SW480 (cell line): ENCODE measurements at regions not wholly inside any gene's neighbourhood (a gene's known extent, or its start where the extent isn't known, plus 50 kb on each side); places are given as distances from the start of the nearest gene placed in this dataset.

Experiments
- DNase-seq: peaks from one replicate; pipeline ENCODE4 v3.0.0-alpha.2; 2016; ENCODE audit warnings: low spot score

DNA sequence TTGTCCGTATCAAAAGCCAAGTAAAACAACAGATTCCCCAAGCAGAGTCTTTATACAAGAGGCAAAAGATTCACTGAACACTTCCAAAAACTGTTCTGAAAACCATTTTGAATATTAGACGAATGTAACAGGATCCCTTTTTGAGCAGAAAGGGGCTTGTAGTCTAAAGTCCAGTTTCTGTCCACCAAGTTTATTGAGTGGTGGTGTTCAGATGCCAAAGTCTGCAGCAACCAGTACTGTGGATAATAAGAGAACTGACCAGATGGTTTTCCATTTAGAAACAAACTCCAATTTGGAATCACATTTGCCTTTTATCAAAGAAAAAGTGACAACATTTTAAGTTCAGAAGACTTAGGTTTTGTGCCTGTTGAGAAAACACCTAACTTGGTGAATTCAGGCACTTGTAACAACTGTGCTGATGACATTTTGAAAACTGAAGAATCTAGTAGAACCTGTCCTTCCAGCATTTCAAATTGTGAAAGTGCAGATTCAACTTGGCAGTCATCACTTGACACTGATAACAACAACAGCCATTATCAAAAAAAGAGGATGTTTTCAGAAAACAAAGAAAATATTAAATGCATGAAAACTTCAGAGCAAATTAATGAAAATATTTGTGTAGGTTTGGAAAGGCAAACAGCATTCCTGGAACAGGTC lies 217.1 kb downstream of the CSNK2A3 start:
- DNase-seq: no peak

DNA sequence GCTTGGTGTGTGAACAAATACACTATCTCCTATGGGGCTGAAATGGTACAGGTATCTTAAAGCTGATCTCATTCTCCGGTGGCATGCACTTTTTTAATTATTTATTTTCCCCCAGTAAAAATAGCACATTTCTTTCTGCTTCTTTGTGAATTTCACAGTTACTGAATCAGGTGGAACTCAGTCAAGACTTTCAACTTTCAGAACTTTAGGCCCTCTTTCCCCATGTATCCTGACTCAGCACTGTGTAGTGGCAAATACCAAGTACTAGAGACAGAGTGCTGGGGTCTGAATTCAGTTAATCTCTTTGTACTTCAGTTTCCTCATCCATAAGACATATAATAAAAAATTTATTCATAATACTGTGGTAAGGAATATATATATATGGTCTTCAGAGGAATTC lies 223.9 kb downstream of the CSNK2A3 start:
- DNase-seq: no peak

DNA sequence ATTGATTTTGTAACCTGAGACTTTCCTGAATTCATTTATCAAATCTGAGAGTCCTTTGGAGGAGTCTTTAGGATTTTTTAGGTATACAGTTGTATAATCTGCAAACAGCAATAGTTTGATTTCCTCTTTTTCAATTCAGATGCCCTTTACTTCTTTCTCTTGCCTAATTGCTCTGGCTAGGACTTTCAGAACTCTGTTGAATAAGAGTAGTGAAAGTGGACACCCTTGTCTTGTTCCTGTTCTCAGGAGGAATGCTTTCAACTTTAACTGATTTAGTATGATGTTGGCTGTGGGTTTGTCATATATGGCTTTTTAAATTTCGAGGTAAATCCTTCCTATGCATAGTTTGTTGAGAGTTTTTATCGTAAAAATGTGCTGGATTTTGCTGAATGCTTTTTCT lies 227.4 kb downstream of the CSNK2A3 start:
- no peak for DNase-seq

DNA sequence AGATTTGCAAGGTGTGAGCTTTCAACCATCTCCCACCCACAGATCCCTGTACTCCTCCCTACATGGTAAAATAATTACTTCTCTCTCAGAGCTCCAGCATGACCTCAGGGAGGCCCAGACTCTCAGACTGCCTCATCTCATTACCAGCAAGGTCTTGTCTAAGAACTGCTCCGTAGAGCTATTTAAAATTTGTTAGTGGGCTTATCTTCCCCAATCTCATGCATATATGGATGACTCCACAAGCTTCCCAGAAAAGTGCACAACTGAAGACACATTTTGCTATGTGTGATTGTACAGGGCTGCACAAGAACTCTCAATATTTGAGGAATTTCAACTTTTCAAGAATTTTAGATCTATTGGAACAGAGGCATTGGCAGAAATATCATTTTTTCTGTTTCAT lies 230.3 kb downstream of the CSNK2A3 start:
- DNase-seq: no peak

DNA sequence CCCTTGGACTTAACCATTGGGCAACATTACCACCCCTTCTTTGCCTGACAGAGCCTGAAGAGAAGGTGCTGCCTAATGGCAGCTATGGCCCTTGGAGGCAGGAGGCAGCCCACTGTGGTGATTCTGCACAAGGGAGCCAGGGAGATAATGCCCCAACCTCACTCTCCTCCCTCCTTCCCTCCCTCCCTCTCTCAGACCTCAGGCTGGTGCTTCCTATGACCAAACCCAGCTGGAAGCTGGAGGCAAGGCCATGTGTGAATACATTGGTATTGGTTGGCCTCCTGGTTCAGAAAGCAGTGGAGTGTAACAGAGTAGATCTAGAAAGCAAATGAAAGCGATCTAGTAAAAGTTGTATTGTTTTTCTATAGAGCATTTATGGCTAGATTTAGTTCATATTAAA lies 233.1 kb downstream of the CSNK2A3 start:
- DNase-seq: no peak

DNA sequence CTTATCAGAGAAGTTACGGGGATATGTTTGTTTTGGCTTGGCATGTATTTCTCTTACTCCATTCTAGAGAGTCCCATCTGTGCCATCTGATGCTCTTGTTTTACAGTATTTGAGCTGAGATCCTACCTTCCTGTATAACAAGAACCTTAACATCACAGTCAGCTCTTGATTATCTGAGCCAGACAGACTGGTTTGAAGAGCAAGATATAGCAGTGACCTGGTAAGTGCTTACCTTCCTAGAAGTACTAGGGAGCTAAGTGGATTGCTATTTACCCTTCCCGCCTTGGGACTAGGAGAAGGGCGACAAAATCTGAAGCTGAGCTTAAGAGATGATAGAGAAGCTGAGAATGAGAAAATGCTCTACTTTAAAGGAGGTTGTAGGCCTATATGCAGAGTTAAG lies 235.3 kb downstream of the CSNK2A3 start:
- no peak for DNase-seq

DNA sequence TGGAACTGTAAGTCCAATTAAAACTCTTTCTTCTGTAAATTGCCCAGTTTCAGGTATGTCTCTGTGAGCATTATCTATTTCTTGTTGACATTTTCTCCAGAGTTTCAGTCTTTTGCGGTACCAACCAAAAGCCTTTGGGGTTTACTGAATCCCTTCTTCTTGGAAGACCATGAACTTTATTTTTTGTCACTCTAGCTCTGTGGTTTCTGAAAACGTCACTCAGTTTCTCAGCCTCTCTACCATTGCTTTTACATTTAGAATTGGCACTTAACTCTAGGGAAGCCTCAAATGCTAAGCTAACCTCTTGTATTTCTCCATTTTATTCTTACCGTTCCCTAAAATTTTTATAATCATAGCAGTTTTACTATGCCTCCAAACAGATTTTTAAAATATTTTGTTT lies 237.6 kb downstream of the CSNK2A3 start:
- DNase-seq: no peak

DNA sequence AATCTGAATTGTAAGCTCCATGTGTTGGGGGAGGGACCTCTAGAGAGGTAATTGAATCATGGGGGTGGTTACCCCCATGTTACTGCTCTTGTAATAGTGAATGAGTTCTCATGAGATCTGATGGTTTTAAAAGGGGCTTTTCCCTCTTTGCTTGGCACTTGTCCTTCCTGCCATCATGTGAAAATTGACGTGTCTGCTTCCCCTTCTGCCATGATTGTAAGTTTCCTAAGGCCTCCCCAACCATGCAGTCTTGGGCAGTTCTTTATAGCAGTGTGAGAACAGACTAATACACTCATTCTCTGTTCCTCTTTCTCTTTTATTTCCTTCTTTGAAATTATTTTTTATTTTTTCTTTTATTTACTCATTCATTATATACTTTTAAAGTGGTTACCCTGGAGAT lies 239.4 kb downstream of the CSNK2A3 start:
- DNase-seq: no peak

DNA sequence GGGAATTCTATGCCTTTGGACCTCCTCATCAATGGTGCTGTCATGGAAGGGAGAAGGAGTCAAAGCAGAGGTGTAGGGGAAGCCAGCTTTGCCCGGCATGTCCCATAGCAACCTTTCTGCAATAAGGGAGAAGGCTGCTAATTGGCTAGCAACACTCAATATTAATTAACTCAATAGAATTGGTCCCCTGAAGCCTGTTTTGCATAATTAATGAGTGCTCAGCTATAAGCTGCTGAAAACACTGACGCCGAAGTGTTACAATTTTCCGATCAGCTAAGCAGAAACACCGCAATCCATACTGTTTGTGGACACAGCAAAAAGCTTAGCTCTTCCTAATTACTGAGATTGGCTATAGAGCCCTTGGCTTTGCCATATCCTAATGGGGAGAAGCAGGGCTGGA lies 245.0 kb downstream of the CSNK2A3 start:
- DNase-seq: no peak

DNA sequence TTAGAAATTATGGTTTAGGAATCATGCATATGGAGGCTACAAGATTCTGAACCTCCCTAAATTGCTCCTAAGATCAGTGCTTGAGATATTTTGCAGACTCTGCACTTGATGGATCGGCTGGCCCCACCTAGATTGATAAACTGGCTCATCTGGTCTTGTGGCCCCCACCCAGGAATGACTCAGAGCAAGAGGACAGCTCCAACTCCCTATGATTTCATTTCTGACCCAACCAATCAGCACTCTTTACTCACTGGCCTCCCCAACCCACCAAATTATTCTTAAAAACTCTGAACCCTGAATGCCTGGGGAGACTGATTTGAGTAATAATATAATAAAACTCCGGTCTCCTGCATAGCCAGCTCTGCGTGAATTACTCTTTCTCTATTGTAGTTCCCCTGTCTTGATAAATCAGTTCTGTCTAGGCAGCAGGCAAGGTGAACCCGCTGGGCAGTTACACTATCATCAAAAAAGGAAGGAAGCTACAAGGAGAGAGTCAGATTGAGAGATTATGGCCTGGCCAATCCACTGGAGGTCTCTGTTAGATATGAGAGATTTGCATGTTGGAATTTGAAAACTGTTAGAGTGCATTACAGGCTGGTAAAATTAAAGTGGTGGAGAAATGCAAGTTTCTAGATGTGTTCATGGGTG lies 245.8 kb downstream of the CSNK2A3 start:
- no peak for DNase-seq

DNA sequence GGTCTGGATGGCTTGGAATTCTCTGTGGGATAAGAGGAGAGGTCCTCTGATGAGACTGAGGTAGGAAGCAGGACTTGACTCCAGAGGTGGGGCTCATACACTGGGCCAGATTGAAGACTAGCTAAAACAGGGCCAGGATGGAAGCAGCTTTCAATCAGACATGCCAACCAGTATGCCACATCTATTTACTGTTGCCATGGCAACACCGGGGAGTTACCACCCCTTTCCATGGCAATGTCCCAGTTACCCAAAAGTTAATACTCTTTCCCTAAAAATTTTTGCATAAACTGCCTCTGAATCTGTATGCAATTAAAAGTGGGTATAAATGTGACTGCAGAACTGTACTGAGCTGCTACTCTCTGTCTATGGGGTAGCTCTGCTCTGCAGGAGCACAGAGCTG lies 247.5 kb upstream of the ZBED5 start:
- no peak for DNase-seq

DNA sequence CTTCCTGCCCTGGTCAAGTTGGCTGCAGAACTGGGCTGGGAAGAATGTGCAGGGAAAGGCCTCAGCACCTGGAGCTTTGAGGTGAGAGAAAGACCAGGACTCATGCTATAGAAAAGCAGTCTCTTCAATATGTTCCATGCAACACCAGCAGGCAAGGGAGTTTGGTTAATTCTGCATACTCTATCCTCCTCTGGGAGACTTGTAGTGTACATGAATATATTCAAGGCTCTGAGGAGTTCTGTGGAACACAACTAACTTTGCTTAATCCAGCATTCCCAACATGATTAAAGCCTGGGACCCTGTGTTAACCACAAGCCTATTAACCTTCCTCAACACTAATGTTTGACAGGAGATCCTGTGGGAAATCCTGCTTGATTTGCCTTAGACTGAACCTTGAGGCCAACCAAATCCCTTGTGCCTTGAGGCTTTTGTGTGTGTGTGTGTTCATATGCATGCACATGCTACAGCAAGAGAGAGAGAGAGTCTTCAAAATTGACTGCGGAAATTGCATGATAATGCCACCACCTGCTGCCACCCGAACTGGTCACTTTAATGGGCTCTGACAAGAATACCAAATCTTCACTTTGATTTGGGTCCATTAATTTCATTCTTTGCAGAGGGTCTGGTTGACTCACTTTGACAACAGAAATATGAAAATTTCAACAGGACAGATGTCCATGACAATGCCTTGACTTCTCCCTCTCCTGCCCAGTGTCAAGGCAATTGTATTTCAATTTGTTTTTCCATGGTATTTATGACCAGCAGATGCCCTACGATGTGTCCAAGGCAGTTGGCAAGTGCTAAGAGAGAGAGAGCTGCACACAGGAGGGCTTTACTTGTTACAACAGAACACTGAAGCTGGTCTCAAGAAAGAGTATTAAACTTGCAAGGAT lies 238.2 kb upstream of the ZBED5 start:
- no peak for DNase-seq

DNA sequence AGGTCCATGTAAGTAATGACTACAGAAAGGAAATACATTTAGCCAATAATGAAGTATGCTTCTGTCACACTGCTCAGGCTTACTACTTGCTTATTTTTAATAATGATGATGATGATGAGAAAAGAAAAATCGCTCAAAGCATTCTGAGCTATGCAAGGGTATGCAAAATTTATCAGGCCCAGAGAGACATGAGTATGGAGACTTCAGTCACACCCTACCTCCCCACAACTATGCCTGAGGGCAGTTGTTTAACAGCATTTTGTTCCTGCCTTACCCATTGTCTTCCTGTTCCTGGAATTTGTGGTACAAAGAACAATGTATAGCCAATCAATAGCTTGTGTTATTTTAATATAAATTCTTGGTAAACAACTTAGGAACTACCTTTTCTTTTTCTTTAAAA lies 232.6 kb upstream of the ZBED5 start:
- DNase-seq: no peak

DNA sequence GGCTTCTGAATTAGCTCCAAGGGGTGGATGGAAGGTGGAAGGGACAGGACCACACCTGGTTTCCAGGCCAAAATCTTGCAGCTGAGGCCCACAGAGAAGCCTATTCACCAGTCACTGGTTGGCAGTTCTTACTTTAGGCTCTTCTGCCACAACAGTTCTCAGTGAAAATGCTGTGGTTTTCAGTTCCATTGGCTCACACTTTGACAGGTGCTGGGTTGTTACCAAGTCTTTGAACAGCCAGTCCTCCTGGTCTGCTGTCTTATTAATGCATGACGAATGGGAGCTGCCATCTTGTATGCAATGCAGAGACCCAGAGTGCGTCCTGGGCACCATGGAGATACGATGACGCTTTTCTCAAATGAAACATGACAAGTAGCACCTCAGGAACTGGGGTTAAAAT lies 232.0 kb upstream of the ZBED5 start:
- DNase-seq: no peak

DNA sequence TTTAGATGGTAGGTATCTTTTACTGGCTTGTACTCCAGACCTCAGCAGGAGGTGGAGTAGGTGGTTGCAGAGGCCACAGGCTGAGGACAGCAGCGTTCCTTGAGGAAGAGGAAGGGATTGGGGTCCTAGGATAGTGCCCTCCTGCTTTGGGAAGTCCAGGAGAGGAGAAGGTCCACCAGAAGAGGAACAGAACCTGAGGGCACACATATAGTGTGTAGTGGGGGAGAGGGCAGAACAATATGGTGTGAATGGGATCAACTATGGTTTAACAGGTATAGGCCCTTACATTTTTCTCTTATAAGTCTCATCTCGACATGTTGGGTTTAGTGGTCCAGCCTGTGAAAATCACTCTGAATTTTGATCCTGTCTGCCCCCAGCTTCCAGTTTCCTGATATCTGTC lies 229.1 kb upstream of the ZBED5 start:
- DNase-seq: no peak

DNA sequence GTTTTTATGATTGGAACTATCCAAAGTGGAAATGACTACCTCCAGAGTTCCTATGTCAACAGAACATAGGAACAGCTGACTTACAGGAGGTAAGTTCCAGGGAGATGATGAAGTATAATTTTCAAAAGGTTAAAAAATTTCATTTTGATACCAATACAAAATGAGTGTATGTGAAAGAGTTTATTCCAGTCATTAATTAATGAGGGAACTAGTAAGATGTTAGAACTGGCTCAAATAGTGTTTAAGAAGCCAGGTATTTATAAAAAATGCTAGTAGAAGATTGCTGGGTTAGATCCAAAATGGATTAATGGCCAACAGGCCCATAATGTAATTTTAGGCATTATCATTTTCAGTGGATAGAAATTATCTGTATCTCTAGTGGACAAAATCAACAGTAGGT lies 227.7 kb upstream of the ZBED5 start:
- DNase-seq: no peak

DNA sequence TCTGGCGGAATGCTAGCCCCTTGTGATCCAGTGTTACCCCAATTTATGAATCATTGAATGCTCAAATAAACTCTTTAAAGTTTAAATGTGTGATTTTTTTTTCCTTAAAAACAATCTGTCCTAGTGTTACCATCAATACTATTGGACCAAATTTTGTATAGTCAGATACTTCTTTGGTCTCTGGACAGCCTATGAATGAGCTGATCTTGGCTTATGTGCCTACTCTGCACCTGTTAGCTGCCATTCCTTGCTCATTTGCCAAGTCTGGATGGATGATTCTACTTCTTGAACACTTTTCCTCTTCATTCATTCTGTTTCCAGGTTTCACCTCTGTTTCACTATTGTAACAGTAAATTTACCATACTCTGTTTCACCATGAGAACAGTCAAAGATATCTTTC lies 226.5 kb upstream of the ZBED5 start:
- no peak for DNase-seq

DNA sequence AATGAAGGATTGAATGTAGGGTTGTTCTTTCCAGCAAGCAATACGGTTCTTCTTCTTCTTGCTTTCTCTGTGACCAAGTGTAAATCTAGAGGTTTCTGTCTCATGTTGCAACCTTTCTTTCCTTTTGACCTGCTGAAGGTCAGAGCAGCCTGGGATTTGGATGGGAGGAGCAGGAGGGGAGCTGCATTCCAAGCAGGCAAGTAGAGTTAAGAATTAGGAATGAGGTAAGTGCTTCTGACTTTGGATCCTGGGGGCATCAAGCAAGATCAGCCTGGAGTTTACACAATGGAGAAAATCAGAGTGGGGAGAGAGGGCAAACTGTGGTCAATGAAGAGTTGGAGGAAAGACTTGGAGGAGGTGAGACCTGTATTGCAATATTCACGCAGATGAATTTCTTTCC lies 225.6 kb upstream of the ZBED5 start:
- DNase-seq: no peak

DNA sequence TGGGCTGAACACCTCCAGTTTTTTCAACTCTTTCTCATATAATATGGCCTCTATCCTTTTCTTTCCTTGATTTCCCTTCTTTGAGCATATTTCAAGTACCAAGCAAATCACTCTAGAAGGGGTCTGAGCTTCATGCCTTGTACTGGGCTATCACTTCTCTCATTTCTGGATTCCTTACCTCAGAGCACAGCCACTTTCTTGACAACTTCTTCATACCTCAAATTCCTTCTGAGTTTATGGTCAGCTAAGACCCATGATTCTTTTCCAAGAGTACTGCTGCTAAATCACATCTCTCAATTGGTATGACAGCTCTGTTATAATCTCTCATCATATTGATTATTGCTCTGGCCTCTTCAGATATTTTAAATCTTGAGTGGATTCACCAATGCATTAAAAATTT lies 224.8 kb upstream of the ZBED5 start:
- DNase-seq: no peak

DNA sequence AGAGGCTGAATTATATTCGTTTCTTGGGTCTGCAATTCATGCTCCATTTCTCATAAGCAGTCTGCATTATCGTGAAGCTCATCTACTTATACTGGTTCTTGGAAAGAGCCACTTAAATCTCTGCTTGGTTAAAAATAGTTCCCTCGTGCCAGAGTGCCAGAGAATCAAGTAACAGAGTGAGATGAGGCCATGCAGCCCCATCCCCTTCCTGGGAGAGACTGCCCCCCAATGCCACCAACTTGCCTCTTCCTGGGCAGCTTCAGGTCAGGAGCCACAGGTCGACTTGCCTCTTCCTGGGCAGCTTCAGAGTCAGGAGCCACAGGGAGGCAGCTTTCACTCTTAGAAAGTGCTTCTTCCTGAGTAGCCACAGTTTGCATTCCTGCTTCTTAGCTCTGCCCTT lies 223.9 kb upstream of the ZBED5 start:
- DNase-seq: no peak

DNA sequence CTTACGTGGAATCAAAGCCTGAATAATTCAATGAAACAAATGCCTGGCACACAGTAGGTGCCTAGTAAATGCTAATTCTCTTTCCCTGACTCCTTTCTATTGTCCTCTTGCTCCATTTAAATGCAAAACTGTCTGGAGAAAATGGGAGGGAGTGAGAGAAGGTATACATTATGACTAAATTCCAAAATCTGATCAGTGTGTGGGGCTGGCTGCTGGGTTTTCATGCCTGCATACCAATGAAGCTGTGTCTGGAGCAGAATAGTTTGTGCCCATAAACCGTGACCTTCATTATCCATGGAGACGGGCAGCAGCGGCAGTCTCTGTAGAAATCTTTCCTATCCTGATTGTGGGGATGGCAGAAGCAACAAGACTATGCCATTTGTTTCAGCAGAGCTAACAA lies 223.4 kb upstream of the ZBED5 start:
- no peak for DNase-seq

DNA sequence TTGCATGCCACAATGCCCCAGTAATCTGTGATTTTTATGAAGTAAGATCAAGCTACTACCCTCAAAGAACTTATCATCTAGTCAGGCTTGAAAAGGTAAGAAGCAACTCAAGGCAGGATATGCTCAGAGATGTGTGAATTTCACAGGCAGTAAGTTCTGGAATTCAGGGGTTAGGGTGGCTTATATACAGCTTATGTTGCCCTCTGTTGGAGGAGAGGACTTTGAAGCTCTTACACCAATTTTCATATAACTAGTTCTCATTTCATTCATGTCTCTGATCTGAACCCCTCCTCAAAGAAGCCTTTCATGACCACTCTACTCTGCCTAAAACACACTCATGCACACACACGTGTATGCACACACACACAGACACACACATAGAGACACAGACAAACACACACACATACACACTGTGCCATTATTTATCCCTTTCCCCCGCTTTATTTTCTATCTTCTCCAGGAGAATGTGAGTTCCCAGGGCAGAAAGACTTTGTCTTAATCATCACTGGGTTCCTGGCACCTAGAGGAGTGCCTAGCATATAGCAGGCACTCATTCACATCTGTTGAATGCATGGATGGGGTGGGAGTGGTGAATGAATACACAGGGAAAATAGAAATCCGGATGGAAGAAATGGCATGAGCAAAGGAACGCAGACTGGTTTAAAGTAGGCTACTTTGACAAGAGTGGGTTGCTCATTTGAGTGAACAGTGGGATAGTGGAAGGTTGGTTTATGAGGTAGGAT lies 220.7 kb upstream of the ZBED5 start:
- peak; percentile 31 for DNase-seq

DNA sequence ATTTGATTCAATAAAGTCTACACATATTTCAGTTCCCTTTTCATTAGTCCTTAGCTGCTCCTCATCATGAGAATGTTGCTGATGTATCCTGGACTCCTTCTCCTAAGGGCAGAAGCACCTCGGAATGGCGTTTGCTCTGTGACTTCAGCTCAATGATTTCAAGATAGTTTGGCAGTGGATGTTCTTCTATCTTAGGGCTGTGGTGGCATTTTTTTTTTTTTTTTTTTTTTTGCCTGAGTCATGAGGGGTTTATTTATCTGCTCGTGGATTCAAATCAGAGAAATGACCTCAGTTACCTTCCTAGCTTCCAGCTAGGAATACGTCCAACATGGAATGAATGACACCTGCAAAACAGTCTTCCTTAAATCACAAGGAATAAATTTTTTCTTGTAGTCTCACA lies 220.0 kb upstream of the ZBED5 start:
- DNase-seq: no peak
